Bronchial epithelial cell (primary cell): ENCODE measurements at regions not wholly inside any gene's neighbourhood (a gene's known extent, or its start where the extent isn't known, plus 50 kb on each side); places are given as distances from the start of the nearest gene placed in this dataset.

Experiments used
- DNase-seq: peaks from one replicate; pipeline ENCODE4 v3.0.0-alpha.2; 2010; ENCODE audit warnings: low read depth
- FAIRE-seq: peaks from 2 replicates; lab custom pipeline; 2011; peaks lifted over from hg19 to GRCh38; lab: Jason Lieb, UNC
- H3K27me3 ChIP-seq: 2 replicates; pipeline ENCODE4 v1.5.1; 2011; ENCODE audit warnings: low read length; ENCODE audit not compliant: control insufficient read depth, insufficient read depth
- H3K36me3 ChIP-seq: 2 replicates; pipeline ENCODE4 v1.5.1; 2011; ENCODE audit warnings: low read length; ENCODE audit not compliant: control insufficient read depth, insufficient read depth
- H3K4me3 ChIP-seq: 2 replicates; pipeline ENCODE4 v1.5.1; 2011; ENCODE audit warnings: mild to moderate bottlenecking, low read depth, low read length, control low read depth
- TF ChIP-seq, protein P1 (sequence below): IDR thresholded peaks from 2 replicates; pipeline ENCODE4 v1.5.1; 2011; ENCODE audit warnings: mild to moderate bottlenecking, moderate library complexity, low read length, control low read depth, inconsistent platforms; ENCODE audit not compliant: insufficient read depth, severe bottlenecking

DNA sequence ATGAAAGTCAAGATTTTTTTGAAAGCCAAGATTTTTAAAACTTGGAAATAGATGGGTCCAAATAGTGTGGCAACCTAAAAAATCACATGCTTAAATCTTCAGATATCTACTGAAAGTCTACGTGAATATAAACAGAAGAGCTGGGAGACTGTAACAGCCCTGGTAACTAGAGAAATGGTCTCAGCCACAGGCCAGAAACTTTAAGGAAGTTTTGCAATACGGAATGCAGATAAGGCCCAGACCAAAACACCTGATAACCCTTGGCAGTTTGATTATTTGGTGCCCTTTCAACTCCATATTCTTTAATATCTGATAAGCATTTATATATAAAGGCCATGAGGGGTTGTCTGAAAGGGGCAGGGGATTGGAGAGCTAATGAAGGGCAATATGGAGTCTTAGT, 537.3 kb upstream of the TGFBR2 start:
- no peak for FAIRE-seq
- Histone ChIP-seq H3K36me3 (no peaks in the 10 kb centered on the region), H3K27me3 (no peaks in the 10 kb centered on the region), H3K4me3 (no peak overlapping the region)
- no peak for DNase-seq
- TF ChIP-seq, protein P1, sequence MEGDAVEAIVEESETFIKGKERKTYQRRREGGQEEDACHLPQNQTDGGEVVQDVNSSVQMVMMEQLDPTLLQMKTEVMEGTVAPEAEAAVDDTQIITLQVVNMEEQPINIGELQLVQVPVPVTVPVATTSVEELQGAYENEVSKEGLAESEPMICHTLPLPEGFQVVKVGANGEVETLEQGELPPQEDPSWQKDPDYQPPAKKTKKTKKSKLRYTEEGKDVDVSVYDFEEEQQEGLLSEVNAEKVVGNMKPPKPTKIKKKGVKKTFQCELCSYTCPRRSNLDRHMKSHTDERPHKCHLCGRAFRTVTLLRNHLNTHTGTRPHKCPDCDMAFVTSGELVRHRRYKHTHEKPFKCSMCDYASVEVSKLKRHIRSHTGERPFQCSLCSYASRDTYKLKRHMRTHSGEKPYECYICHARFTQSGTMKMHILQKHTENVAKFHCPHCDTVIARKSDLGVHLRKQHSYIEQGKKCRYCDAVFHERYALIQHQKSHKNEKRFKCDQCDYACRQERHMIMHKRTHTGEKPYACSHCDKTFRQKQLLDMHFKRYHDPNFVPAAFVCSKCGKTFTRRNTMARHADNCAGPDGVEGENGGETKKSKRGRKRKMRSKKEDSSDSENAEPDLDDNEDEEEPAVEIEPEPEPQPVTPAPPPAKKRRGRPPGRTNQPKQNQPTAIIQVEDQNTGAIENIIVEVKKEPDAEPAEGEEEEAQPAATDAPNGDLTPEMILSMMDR: no peak

DNA sequence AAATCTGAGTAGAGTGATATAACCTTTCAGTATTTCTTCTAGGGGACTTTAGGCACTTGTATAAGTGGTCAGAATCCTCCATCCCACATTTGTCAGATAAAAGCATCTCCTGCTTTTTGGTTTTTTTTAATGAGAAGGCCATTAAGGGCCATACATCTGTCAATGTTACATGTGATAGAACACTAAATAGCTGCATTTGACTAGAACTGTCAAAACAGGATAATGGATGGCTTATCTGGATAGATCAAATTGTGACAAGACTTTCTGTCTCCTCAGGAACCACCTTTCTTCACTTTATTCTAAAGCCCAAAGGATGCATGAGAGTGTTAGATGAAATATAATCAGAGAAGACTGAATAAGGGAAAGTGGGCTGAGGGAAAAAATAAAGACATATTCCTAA, 533.4 kb upstream of the TGFBR2 start:
- TF ChIP-seq, protein P1: no peak
- FAIRE-seq: no peak
- Histone ChIP-seq H3K4me3 (no peak overlapping the region), H3K36me3 (no peaks in the 10 kb centered on the region), H3K27me3 (no peaks in the 10 kb centered on the region)
- DNase-seq: no peak

DNA sequence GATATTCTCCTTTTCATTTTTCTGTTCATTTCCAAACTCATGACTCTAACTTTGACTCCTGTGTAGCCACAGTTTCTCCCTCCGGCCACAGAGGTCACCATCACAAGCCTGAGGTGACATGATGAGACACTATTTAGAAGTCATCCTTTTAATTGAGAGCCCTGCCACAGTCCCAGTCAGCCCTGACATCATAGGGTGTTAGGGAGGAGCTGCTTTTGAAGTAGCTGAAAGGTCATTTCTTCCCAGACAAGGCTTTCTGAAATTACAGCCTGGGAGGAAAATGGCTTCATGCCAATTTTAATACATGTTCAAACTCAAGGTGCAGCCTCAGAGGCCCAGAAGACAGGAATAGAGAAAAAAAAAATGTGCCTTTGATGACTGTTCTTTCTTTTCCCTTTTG, 532.8 kb upstream of the TGFBR2 start:
- DNase-seq (peak; percentile 71), FAIRE-seq (no peak)
- no peak overlapping the region for H3K4me3 ChIP-seq
- TF ChIP-seq, protein P1: no peak
- no peaks in the 10 kb centered on the region for H3K36me3 ChIP-seq
- H3K27me3 ChIP-seq: no peaks in the 10 kb centered on the region

DNA sequence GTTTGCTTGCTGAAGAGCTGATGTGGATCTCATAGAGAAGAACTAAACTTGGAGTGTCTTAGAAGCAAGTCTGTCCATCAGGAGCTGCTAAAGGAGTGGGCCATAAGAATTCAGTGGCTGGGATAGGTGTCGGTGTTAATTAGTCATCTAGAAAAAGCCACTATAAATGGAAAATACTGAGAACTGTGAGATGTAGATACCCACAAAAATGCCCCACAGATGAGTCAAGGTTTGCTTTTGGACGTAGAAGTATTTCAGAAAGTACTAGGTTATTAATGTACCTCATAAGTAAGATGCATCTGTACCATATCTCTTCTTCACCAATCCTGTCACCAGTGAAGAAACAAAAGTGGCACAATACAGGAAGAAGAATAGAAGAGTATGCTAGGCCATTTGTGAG, 530.9 kb upstream of the TGFBR2 start:
- TF ChIP-seq, protein P1: no peak
- Histone ChIP-seq H3K36me3 (no peaks in the 10 kb centered on the region), H3K27me3 (no peaks in the 10 kb centered on the region), H3K4me3 (no peak overlapping the region)
- FAIRE-seq (no peak), DNase-seq (peak; percentile 57)

DNA sequence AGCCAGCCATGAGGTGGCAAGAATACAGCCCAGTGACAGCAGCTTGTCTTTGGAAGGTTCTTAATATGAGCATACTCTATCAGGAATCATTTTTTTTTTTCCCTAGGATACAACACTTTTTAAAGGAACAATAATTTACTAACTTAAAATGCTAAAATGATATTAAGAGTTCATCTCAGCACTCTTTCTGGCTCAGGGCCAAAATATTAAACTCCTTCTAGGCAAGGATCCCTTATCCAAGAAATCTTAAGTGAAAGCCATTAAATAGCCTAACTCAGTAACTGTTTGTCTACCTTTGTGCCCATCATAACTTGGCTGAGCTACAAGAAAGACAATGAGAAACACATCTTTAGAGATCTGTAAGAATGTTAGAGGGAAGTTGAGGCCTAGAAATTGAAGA, 529.5 kb upstream of the TGFBR2 start:
- no peak for FAIRE-seq
- no peaks in the 10 kb centered on the region for H3K36me3 ChIP-seq

DNA sequence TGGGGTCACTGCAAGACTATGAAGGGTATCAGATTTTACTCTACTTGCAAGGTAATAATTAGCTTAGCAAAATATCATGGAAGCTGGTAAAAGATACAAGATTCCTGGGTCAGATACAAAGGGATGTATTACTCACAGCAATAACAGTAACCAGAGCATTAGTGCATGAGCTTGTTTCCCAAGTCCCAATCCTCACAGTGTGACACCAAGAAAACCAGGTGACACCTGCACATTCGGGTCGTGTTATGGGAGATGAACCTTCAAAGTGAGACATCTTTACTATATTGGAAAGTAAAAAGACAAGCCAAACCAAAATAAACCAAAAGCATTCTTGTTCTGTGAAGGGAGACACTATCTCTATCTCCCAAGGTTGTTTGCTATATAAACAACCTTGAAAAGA, 528.7 kb upstream of the TGFBR2 start:
- no peak overlapping the region for H3K4me3 ChIP-seq
- FAIRE-seq (no peak), DNase-seq (no peak)
- TF ChIP-seq, protein P1: no peak
- H3K36me3 ChIP-seq: no peaks in the 10 kb centered on the region
- H3K27me3 ChIP-seq: no peaks in the 10 kb centered on the region

More for the DNA sequence above, 529.5 kb upstream of the TGFBR2 start:
- TF ChIP-seq, protein P1: no peak
- Histone ChIP-seq H3K27me3 (no peaks in the 10 kb centered on the region), H3K4me3 (no peak overlapping the region)
- no peak for DNase-seq
